H9 (cell line): ENCODE measurements at regions not wholly inside any gene's neighbourhood (a gene's known extent, or its start where the extent isn't known, plus 50 kb on each side); places are given as distances from the start of the nearest gene placed in this dataset.

ENCODE experiments used
- DNase-seq: peaks from one replicate; pipeline ENCODE4 v3.0.0-alpha.2; 2017
- H2AFZ ChIP-seq: one replicate; pipeline ENCODE4 v1.6.1; 2013; ENCODE audit warnings: mild to moderate bottlenecking, low read length, control low read depth, moderate library complexity
- H2AK5ac ChIP-seq: 2 replicates; pipeline ENCODE4 v1.6.1; 2013; ENCODE audit warnings: low read length, control low read depth, mixed read lengths; ENCODE audit not compliant: insufficient read length
- H2BK120ac ChIP-seq: one replicate; pipeline ENCODE4 v1.6.1; 2013; ENCODE audit warnings: low read depth, mild to moderate bottlenecking, low read length, control low read depth, inconsistent platforms; ENCODE audit not compliant: poor library complexity, severe bottlenecking
- H2BK12ac ChIP-seq: 2 replicates; pipeline ENCODE4 v1.6.1; 2013; ENCODE audit warnings: low read length, control low read depth, mixed read lengths, low read depth; ENCODE audit not compliant: insufficient read length
- H2BK15ac ChIP-seq: 2 replicates; pipeline ENCODE4 v1.6.1; 2013; ENCODE audit warnings: low read depth, low read length, control low read depth
- H2BK20ac ChIP-seq: one replicate; pipeline ENCODE4 v1.6.1; 2013; ENCODE audit warnings: low read depth, mild to moderate bottlenecking, low read length, control low read depth, inconsistent platforms; ENCODE audit not compliant: poor library complexity, severe bottlenecking
- H2BK5ac ChIP-seq: 2 replicates; pipeline ENCODE4 v1.6.1; 2013; ENCODE audit warnings: low read length, control low read depth, mixed read lengths; ENCODE audit not compliant: insufficient read length
- H3K14ac ChIP-seq: 2 replicates; pipeline ENCODE4 v1.6.1; 2013; ENCODE audit warnings: low read length, control low read depth; ENCODE audit not compliant: insufficient read depth
- H3K18ac ChIP-seq: 2 replicates; pipeline ENCODE4 v1.6.1; 2013; ENCODE audit warnings: low read depth, mild to moderate bottlenecking, mixed read lengths, low read length, control low read depth; ENCODE audit not compliant: insufficient read length
- H3K23ac ChIP-seq: 2 replicates; pipeline ENCODE4 v1.6.1; 2013; ENCODE audit warnings: low read length, control low read depth, mixed read lengths, low read depth; ENCODE audit not compliant: insufficient read length
- H3K23me2 ChIP-seq: 2 replicates; pipeline ENCODE4 v1.6.1; 2013; ENCODE audit warnings: low read depth, mild to moderate bottlenecking, mixed read lengths, low read length, control low read depth; ENCODE audit not compliant: insufficient read length, poor library complexity, severe bottlenecking
- H3K27ac ChIP-seq: 2 replicates; pipeline ENCODE4 v1.5.1; 2013; ENCODE audit warnings: low read length, control low read depth, mixed read lengths, low read depth; ENCODE audit not compliant: insufficient read length
- H3K27me3 ChIP-seq: 2 replicates; pipeline ENCODE4 v1.6.1; 2013; ENCODE audit warnings: low read length, control low read depth, inconsistent platforms; ENCODE audit not compliant: insufficient read depth
- H3K4ac ChIP-seq: 2 replicates; pipeline ENCODE4 v1.6.1; 2013; ENCODE audit warnings: low read depth, mild to moderate bottlenecking, control low read depth, inconsistent platforms, low read length, moderate library complexity
- H3K4me1 ChIP-seq: 2 replicates; pipeline ENCODE4 v1.6.1; 2013; ENCODE audit warnings: low read length, control low read depth, inconsistent platforms; ENCODE audit not compliant: insufficient read depth
- H3K4me2 ChIP-seq: 2 replicates; pipeline ENCODE4 v1.6.1; 2013; ENCODE audit warnings: low read length, control low read depth, mixed read lengths; ENCODE audit not compliant: insufficient read length, insufficient read depth
- H3K56ac ChIP-seq: 2 replicates; pipeline ENCODE4 v1.6.1; 2013; ENCODE audit warnings: low read depth, mild to moderate bottlenecking, mixed read lengths, low read length, control low read depth; ENCODE audit not compliant: insufficient read length
- H3K79me1 ChIP-seq: 2 replicates; pipeline ENCODE4 v1.6.1; 2013; ENCODE audit warnings: low read depth, mild to moderate bottlenecking, moderate library complexity, low read length, control low read depth, inconsistent platforms; ENCODE audit not compliant: insufficient read depth, poor library complexity, severe bottlenecking
- H3K79me2 ChIP-seq: 2 replicates; pipeline ENCODE4 v1.6.1; 2013; ENCODE audit warnings: low read length, control low read depth, inconsistent platforms; ENCODE audit not compliant: insufficient read depth
- H3K9ac ChIP-seq: 2 replicates; pipeline ENCODE4 v1.6.1; 2013; ENCODE audit warnings: low read length, control low read depth, mixed read lengths; ENCODE audit not compliant: insufficient read length; ENCODE audit errors: extremely low read depth
- H3K9me3 ChIP-seq: one replicate; pipeline ENCODE4 v1.6.1; 2013; ENCODE audit warnings: low read depth, low read length, inconsistent platforms; ENCODE audit not compliant: control insufficient read depth
- H3T11ph ChIP-seq: one replicate; pipeline ENCODE4 v1.6.1; 2013; ENCODE audit warnings: mild to moderate bottlenecking, low read length, control low read depth, inconsistent platforms
- H4K20me1 ChIP-seq: one replicate; pipeline ENCODE4 v1.6.1; 2013; ENCODE audit not compliant: control insufficient read depth, insufficient read length, insufficient read depth
- H4K5ac ChIP-seq: 2 replicates; pipeline ENCODE4 v1.6.1; 2013; ENCODE audit warnings: low read depth, mild to moderate bottlenecking, mixed read lengths, low read length, control low read depth; ENCODE audit not compliant: insufficient read length
- H4K8ac ChIP-seq: replicated peaks from 2 replicates; pipeline ENCODE4 v1.6.1; 2013; ENCODE audit warnings: low read length, control low read depth, mixed read lengths, low read depth; ENCODE audit not compliant: insufficient read length
- H4K91ac ChIP-seq: 2 replicates; pipeline ENCODE4 v1.6.1; 2013; ENCODE audit warnings: low read depth, mild to moderate bottlenecking, moderate library complexity, mixed read lengths, low read length, control low read depth; ENCODE audit not compliant: insufficient read length
- H3K27ac Mint-ChIP-seq, 3 experiments: 2 replicates in 2 of 3; 3 replicates in 1 of 3; pipeline ENCODE4 v1.8.0; 2020 to 2021; ENCODE audit warnings: mixed read lengths in 3 of 3, mild to moderate bottlenecking in 1 of 3, moderate library complexity in 1 of 3
- H3K27me3 Mint-ChIP-seq: 2 replicates; pipeline ENCODE4 v1.8.0; 2021; ENCODE audit warnings: low read depth, mild to moderate bottlenecking, moderate library complexity, mixed read lengths
- H3K36me3 Mint-ChIP-seq, 3 experiments: 2 replicates in 2 of 3; 3 replicates in 1 of 3; pipeline ENCODE4 v1.8.0; 2020 to 2021; ENCODE audit warnings: low read depth in 3 of 3, mixed read lengths in 3 of 3; ENCODE audit not compliant: insufficient read depth in 1 of 3
- H3K4me1 Mint-ChIP-seq, 2 experiments: 2 replicates each; pipeline ENCODE4 v1.8.0; 2020; ENCODE audit warnings: mixed read lengths in 2 of 2
- H3K4me3 Mint-ChIP-seq, 2 experiments: 2 replicates in 1 of 2; 3 replicates in 1 of 2; pipeline ENCODE4 v1.8.0; 2020 to 2021; ENCODE audit warnings: mild to moderate bottlenecking in 2 of 2, mixed read lengths in 2 of 2, moderate library complexity in 1 of 2
- H3K9me3 Mint-ChIP-seq, 2 experiments: 2 replicates in 1 of 2; 3 replicates in 1 of 2; pipeline ENCODE4 v1.8.0; 2020; ENCODE audit warnings: mild to moderate bottlenecking in 2 of 2, mixed read lengths in 2 of 2, moderate library complexity in 1 of 2
- CTCF ChIP-seq: fragments of 200-600 bp; sonication (generic); conservative IDR thresholded peaks from 3 replicates; pipeline ENCODE4 v1.8.0; 2021; ENCODE audit warnings: antibody characterized with exemption, mild to moderate bottlenecking
- WGBS: extraction: QIAGEN DNeasy Blood & Tissue Kit; methylation state at CpG from one replicate; pipeline ENCODE4 v1.1.7; 2013; ENCODE audit warnings: missing lambda C conversion rate, low lambda C conversion rate, mixed read lengths; ENCODE audit not compliant: insufficient read length; ENCODE audit errors: extremely low coverage; 5-methylcytosine and 5-hydroxymethylcytosine counted together

GRCh38 chr4:125705681-125706080, 390.9 kb downstream of the FAT4 start:
- no peaks in the 10 kb centered on the region for H3K79me2 ChIP-seq
- H2BK120ac ChIP-seq, result no peak overlapping the region
- Mint-ChIP-seq H3K4me3 (no peak overlapping the region), H3K27me3 (no peaks in the 10 kb centered on the region; the same call in 1 of the 2 replicates), H3K4me1 (peaks cover 6 to 10% of the 10 kb centered on the region in 2 experiments; a peak in 3 of 4 replicates), H3K9me3 (no peaks in the 10 kb centered on the region), H3K27ac (no peak overlapping the region), H3K36me3 (no peaks in the 10 kb centered on the region)
- no peak overlapping the region for H4K5ac ChIP-seq
- no CpG with 5 or more reads among the region's 1 CpG for WGBS
- no peak overlapping the region for H3K4me2 ChIP-seq
- H2BK5ac ChIP-seq, result no peak overlapping the region
- H3K18ac ChIP-seq, result no peak overlapping the region
- no peaks in the 10 kb centered on the region for H4K20me1 ChIP-seq
- no peak overlapping the region for H3K14ac ChIP-seq
- no peak overlapping the region for H4K8ac ChIP-seq
- no peak overlapping the region for H2AK5ac ChIP-seq
- no peak overlapping the region for H2AFZ ChIP-seq
- no peaks in the 10 kb centered on the region for H3K27me3 ChIP-seq
- no peaks in the 10 kb centered on the region for H3K79me1 ChIP-seq
- no peaks in the 10 kb centered on the region for H3K4me1 ChIP-seq
- H2BK20ac ChIP-seq, result no peak overlapping the region
- H2BK12ac ChIP-seq, result no peak overlapping the region
- no peak overlapping the region for H2BK15ac ChIP-seq
- no peak overlapping the region for H3K27ac ChIP-seq
- H3K23me2 ChIP-seq, result no peaks in the 10 kb centered on the region
- H3K56ac ChIP-seq, result no peak overlapping the region
- H3T11ph ChIP-seq, result no peak overlapping the region
- no peak overlapping the region for H3K23ac ChIP-seq
- no peak overlapping the region for H3K9ac ChIP-seq
- H3K4ac ChIP-seq, result no peak overlapping the region
- TF ChIP-seq CTCF, result no peak
- H3K9me3 ChIP-seq, result no peaks in the 10 kb centered on the region
- no peak for DNase-seq
- H4K91ac ChIP-seq, result no peak overlapping the region
